K562 (cell line): ENCODE measurements at regions not wholly inside any gene's neighbourhood (a gene's known extent, or its start where the extent isn't known, plus 50 kb on each side); places are given as distances from the start of the nearest gene placed in this dataset.

Experiments
- ATAC-seq: fragments of 200-7000 bp; cut with Tn5 transposase; 3 replicates; pipeline ENCODE4 v1.9.1; 2020; ENCODE audit warnings: moderate library complexity
- BruUV-seq: library from RNA; stranded (reverse); fragments of 400-500 nt; replicated peaks from 2 replicates; lab custom pipeline; 2021; lab: Mats Ljungman, UMichigan
- CTCF ChIA-PET: fragments of 300-600 bp; formaldehyde crosslinking; extraction: SDS; loops from one replicate; lab custom pipeline; 2021; ENCODE audit warnings: low intra/inter-chr PET ratio; lab: Yijun Ruan, JAX
- POLR2A ChIA-PET: fragments of 300-600, 350-650 bp; sonication (Branson Sonifier 250); formaldehyde crosslinking; extraction: SDS; loops from one replicate; lab custom pipeline; 2021; ENCODE audit warnings: antibody characterized with exemption, inconsistent platforms; lab: Yijun Ruan, JAX
- DNase-seq, 4 experiments: peaks; one replicate each; pipeline versions ENCODE4 v3.0.0 to v3.0.0-alpha.2; 2011 to 2018; ENCODE audit warnings: low spot score in 3 of 4, mixed read lengths in 3 of 4; ENCODE audit errors: extremely low read depth in 1 of 4
- FAIRE-seq: peaks from 2 replicates; lab custom pipeline; 2011; peaks lifted over from hg19 to GRCh38; lab: Jason Lieb, UNC
- H2AFZ ChIP-seq: 2 replicates; pipeline ENCODE4 v1.6.0; 2011; ENCODE audit warnings: low read depth, low read length, control low read depth, inconsistent platforms
- H3K27ac ChIP-seq: fragments of 200-600 bp; 3 replicates; pipeline ENCODE4 v1.8.0; 2011; ENCODE audit warnings: low read depth, mild to moderate bottlenecking, control low read depth, inconsistent platforms, low read length, moderate library complexity, mixed read lengths; ENCODE audit errors: extremely low read depth
- H3K27me3 ChIP-seq, 2 experiments: fragments of 300-600 bp in 1 of 2; 2 replicates in 1 of 2; 3 replicates in 1 of 2; pipeline versions ENCODE4 v1.6.0 to v1.8.0; 2011; ENCODE audit warnings: inconsistent platforms in 2 of 2, low read length in 2 of 2, mild to moderate bottlenecking in 1 of 2, mixed read lengths in 1 of 2, moderate library complexity in 1 of 2; ENCODE audit not compliant: control insufficient read depth in 2 of 2, insufficient read depth in 2 of 2
- H3K36me3 ChIP-seq: fragments of 300-600 bp; 3 replicates; pipeline ENCODE4 v1.8.0; 2011; ENCODE audit warnings: mild to moderate bottlenecking, low read length, inconsistent platforms; ENCODE audit not compliant: control insufficient read depth, insufficient read depth
- H3K4me1 ChIP-seq, 2 experiments: fragments of 200-600 bp in 1 of 2; replicated peaks in 1 of 2; 2 replicates in 1 of 2; 3 replicates in 1 of 2; pipeline versions ENCODE4 v1.5.1 to v1.8.0; 2011; ENCODE audit warnings: inconsistent platforms in 2 of 2, low read length in 2 of 2, mild to moderate bottlenecking in 1 of 2, mixed read lengths in 1 of 2, moderate library complexity in 1 of 2; ENCODE audit not compliant: control insufficient read depth in 2 of 2, insufficient read depth in 2 of 2
- H3K4me2 ChIP-seq: 2 replicates; pipeline ENCODE4 v1.6.1; 2011; ENCODE audit warnings: low read length, control low read depth, inconsistent platforms, mixed read lengths; ENCODE audit not compliant: insufficient read depth
- H3K4me3 ChIP-seq: fragments of 200-600 bp; sonication (generic), shearing (Covaris generic); 2 replicates; pipeline ENCODE4 v1.5.1; 2016; ENCODE audit warnings: control low read depth, inconsistent platforms
- H3K79me2 ChIP-seq: fragments of 200-600 bp; 3 replicates; pipeline ENCODE4 v1.8.0; 2011; ENCODE audit warnings: low read length, inconsistent platforms; ENCODE audit not compliant: control insufficient read depth, insufficient read depth
- H3K9ac ChIP-seq, 2 experiments: 2 replicates each; pipeline versions ENCODE4 v1.6.0 to v1.6.1; 2011; ENCODE audit warnings: low read depth in 2 of 2, low read length in 2 of 2, control low read depth in 1 of 2, inconsistent platforms in 1 of 2, mild to moderate bottlenecking in 1 of 2, mixed read lengths in 1 of 2; ENCODE audit not compliant: insufficient read depth in 1 of 2
- H3K9me1 ChIP-seq: one replicate; pipeline ENCODE4 v1.6.0; 2011; ENCODE audit warnings: inconsistent platforms, mild to moderate bottlenecking, low read length, moderate library complexity; ENCODE audit not compliant: control insufficient read depth, insufficient read depth
- H3K9me3 ChIP-seq: replicated peaks from 2 replicates; pipeline ENCODE4 v1.5.1; 2011; ENCODE audit warnings: low read depth, low read length, inconsistent platforms; ENCODE audit not compliant: control insufficient read depth, insufficient read depth
- H4K20me1 ChIP-seq: replicated peaks from 2 replicates; pipeline ENCODE4 v1.6.1; 2011; ENCODE audit warnings: low read length, inconsistent platforms, mixed read lengths; ENCODE audit not compliant: control insufficient read depth, insufficient read depth
- HEY1 ChIP-seq: fragments of 250-450 bp; sonication (Bioruptor Pico); IDR thresholded peaks from 2 replicates; pipeline ENCODE4 v1.5.0; 2020; ENCODE audit warnings: mild to moderate bottlenecking, moderate library complexity, borderline replicate concordance
- PHF20 ChIP-seq: fragments of 450-650 bp; IDR thresholded peaks from 2 replicates; pipeline ENCODE4 v1.6.1; 2018; ENCODE audit not compliant: partially characterized antibody
- UBTF ChIP-seq, 2 experiments: IDR thresholded peaks; 2 replicates each; pipeline ENCODE4 v1.6.1; 2012; ENCODE audit warnings: improper control_type of control experiment in 2 of 2, low read depth in 2 of 2, low read length in 2 of 2, borderline replicate concordance in 1 of 2
- ZNF184 ChIP-seq: sonication (generic); formaldehyde crosslinking; IDR thresholded peaks from 2 replicates; pipeline ENCODE4 v1.5.0; 2020; ENCODE audit warnings: missing genetic modification reagents
- ZNF408 ChIP-seq: fragments of 250-450 bp; sonication (Bioruptor Pico); IDR thresholded peaks from 2 replicates; pipeline ENCODE4 v1.4.0; 2020; ENCODE audit warnings: low read depth, mild to moderate bottlenecking, moderate library complexity
- WGBS: fragments of 100-300 bp; shearing (Covaris generic); methylation state at CpG from one replicate; pipeline ENCODE4 v1.1.6; 2016; ENCODE audit warnings: low coverage, mixed read lengths; ENCODE audit not compliant: insufficient coverage; ENCODE audit errors: missing lambda C conversion rate; 5-methylcytosine and 5-hydroxymethylcytosine counted together
- in situ Hi-C: fragments of 300-500 bp; cut with MboI; formaldehyde crosslinking; loops from 4 replicates; pipeline ENCODE4 v1.15.0; 2018; ENCODE audit warnings: inconsistent platforms, mixed read lengths
- intact Hi-C: fragments of 100-400 bp; cut with micrococcal nuclease; formaldehyde crosslinking; loops from 2 replicates; pipeline ENCODE4 v1.14.2; 2022

GRCh38 chr10:9166770-9167169 is 1112.3 kb downstream of the GATA3 start (continued):
- TF ChIP-seq HEY1 (CRISPR knock-in tag) = no peak
- TF ChIP-seq PHF20 = no peak
- TF ChIP-seq UBTF (IDR thresholded peaks at IDR 0.05; ENCODE audit: borderline replicate concordance in 1 of 2, low read depth in 2 of 2, low read length in 2 of 2) = no peak
- TF ChIP-seq ZNF184 (CRISPR knock-in tag) = no peak

GRCh38 chr10:9172276-9172675 is 1117.8 kb downstream of the GATA3 start:
- FAIRE-seq = no peak
- TF ChIP-seq ZNF408 (CRISPR knock-in tag) = no peak

More at GRCh38 chr10:9172276-9172675, 1117.8 kb downstream of the GATA3 start:
- POLR2A ChIA-PET = no interaction called here
- no peak overlapping the region for H3K4me3 ChIP-seq
- WGBS = 0% methylated on average over 1 of the region's 1 CpG
- no peaks in the 10 kb centered on the region for H4K20me1 ChIP-seq
- no peak overlapping the region for H3K4me2 ChIP-seq
- intact Hi-C loops (no loop called here), in situ Hi-C loops (no loop called here)
- no TSS peak for BruUV-seq
- H3K36me3 ChIP-seq = no peaks in the 10 kb centered on the region
- no peaks in the 10 kb centered on the region for H3K9me1 ChIP-seq
- H3K9me3 ChIP-seq = 0 out of 2 replicates have a peak, but pooled peaks cover 1% of the 10 kb centered on the region
- no peaks in the 10 kb centered on the region for H3K79me2 ChIP-seq
- no peak overlapping the region for H3K27ac ChIP-seq
- no peak overlapping the region for H3K9ac ChIP-seq
- CTCF ChIA-PET = no interaction called here
- no peaks in the 10 kb centered on the region for H3K27me3 ChIP-seq
- ATAC-seq (no peak), DNase-seq (no peak)
- no peak overlapping the region for H2AFZ ChIP-seq
- H3K4me1 ChIP-seq = no peaks in the 10 kb centered on the region
